Nucleus accumbens (tissue), 56 donors: ENCODE measurements at regions not wholly inside any gene's neighbourhood (a gene's known extent, or its start where the extent isn't known, plus 50 kb on each side); places are given as distances from the start of the nearest gene placed in this dataset.

Experiments
- DNase-seq, 56 donors: peaks; one replicate each; lab custom pipeline; 2025; lab: John Stamatoyannopoulos, UW

DNA sequence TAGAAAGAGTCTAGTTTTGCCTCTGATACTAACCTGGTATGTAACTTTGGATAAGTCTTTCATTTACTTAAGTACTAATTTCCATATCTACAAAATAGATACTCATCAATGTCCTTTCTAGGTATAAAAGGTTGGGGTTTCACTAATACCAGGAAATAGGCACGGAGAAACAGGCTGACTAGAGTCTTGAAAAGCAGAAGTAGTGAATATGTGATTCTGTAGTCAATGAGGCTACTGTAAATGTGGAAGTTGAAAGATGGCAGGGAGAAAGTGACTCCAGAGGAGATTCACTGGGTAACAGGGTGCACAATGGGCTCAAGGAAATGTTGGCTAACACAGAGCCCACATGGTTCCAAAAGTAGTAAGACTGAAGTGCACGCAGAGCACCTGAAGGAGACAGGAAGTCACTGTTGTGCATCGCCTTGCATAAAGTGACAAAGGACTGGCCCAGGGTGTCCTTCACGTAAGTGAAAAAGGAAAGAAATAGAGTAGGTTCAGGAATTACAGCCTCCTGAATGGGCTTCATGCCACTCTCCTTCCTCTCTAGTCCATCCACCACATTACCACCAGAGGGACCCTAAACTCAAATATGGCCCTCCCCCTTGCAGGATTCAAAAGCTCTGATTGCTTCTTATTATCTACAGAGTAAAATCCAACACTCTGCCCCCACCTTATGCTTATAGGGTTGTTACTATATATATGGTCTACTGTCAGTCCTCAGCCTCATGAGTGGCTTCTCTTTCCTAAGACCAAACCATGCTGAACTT is 288.0 kb upstream of the SMARCA2 start:
- no peak for DNase-seq

- no peak for DNase-seq
These were observed 285.5 kb upstream of the SMARCA2 start for GRCh38 chr9:1729631-1730030.

GRCh38 chr9:1732670-1733069 is 282.5 kb upstream of the SMARCA2 start:
- DNase-seq = no peak

DNA sequence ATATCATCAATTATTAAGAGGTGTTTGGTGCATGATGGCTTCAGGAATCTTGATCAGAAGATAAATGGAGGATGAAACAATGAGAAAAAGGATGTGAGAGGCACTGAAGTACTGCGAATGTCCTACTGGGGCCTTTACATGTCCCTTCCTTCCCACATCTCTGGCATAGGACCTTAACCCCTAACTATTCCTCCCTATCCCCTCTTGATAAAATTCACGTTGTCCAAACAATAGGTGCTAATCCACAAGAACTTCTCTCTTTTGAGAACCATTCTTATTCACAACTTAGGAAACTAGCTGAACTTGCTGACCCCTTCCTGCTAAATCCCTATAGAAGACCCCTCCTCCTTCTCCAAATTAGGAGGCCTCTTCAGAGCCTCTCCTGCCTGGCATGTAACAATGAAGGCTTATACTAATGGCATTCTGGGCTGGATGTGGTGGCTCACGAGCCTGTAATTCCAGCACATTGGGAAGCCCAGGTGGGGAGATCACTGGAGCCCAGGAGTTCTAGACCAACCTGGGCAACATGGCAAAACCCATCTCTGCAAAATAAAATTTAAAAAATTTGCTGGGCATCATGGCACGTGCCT is 276.5 kb upstream of the SMARCA2 start:
- DNase-seq = no peak

GRCh38 chr9:1743121-1743960 is 271.8 kb upstream of the SMARCA2 start:
- no peak for DNase-seq

DNA sequence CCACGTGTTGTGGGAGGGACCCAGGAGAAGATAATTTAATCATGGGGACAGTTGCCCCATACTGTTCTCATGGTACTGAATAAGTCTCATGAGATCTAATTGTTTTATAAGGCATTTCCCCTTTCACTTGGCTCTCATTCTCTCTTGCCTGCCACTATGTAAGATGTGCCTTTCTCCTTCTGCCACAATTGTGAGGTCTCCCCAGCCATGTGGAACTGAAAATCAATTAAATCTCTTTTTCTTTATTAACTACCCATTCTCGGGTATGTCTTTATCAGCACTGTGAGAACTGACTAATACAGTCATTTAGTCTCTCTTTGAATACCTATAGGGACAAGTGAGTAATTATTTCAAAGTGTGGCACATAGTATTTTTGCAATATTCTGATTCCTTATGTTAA is 269.2 kb upstream of the SMARCA2 start:
- no peak for DNase-seq

DNA sequence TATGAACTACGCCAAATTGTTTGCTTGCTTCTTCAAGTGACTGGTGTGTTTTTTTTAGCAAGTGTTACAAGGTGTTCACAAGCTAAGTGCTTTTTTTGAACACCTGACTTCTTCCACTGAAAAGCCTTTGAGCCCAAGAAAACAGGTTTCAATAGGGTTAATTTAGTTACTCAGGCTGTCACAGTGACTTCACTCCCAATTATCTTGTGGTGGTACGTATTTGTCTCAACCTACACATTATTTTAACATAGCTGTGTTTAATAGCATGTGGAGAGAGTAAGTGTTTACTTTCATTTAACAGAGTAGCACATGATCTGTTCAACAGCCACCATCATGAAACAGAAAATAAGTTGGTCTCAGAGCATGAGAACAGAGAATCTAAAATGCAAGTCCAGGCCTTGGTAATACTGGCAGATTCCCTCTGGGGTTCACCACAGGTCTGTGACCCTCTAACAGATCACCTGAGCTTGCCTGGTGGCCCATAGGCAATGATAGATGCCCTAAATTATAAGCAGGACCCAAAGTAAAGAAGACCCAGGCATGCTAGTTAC is 267.7 kb upstream of the SMARCA2 start:
- DNase-seq = no peak

DNA sequence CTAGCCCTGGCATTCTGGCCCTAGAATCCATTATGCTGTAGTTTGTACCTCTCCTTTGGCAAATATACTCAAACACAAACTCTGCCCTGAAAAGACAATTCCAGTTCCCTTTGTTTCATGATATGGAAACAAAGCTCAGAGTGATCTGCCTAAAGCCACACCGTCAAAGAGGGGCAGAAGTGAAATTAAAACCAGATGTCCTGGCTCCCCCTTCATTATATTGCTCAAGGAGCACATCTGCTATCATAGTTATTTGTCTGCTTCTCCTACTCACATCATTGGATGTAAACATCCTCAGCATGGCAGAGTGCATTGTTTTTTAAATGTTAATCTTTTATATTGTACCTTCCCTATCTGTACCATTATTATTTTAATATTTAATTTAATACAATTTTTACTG is 266.7 kb upstream of the SMARCA2 start:
- no peak for DNase-seq

DNA sequence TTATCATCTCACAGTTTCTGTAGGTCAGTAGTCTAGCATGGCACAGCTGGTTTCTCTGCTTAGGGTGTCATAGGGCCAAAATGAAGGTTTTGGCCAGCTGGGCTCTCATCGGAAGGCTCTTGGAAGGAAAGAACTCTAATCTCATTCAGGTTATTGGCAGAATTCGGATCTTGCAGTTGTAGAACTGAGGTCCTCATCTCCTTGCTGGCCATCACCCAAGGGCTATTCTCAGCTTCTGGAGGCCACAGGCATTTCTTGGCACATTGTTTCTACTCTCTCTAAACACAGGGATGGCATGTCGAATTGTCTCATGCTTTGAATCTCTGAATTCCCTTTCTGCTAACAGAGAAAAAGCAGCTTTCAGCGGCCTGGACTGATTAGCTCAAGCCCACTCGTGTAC is 258.0 kb upstream of the SMARCA2 start:
- no peak for DNase-seq

DNA sequence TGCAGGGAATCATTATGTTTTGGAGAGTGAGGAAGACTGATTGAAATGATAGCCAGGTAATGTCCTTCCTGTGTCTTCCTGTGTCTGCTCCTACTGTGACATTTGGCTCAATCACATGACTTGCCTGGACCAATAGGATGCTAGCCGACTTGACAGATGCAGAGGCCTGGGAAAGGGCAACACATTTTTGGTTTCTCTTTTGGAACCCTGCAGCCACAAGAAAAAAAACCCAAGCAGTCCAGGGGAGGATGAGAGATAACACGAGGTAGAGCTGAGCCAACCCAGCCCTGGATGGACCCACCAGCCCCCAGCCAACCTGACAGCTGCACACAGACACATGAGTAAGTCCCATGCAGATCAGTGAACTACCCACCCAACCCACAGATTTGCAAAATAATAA is 256.1 kb upstream of the SMARCA2 start:
- no peak for DNase-seq

GRCh38 chr9:1759771-1760300 is 255.3 kb upstream of the SMARCA2 start:
- DNase-seq = no peak

DNA sequence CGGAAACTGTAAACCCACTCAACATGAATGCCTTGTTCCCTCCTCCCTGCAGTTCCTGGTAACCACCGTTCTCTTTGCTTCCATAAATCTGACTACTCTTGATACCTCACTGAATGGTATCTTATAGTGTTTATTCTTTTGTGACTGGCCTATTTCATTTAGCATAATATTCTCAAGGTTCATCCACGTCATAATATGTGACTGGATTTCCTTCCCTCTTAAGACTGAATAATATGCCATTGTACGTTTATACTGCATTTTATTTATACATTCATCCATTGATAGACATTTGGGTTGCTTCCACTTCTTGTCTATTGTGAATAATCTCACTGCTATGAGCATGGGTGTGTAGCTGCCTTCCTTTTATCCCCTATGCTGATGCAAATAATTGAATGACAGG is 253.3 kb upstream of the SMARCA2 start:
- DNase-seq = no peak

DNA sequence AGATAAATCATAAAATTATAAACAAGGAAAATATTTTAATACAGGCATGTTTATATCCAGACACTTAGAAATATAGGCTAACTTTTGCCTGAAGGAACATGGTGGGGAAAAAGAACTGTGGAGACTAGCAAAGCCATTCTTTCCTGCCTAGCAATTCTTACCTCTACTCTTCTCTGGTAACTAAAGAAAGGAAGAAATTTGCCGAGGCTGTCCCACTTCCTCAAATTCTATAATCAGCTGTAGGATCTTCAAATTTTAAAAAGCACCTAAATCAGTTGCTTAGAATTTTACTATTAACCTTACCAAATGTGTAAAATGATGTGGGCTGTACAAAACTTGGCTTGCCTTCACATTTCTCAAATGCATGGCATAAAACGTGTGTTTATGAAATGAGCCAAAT is 249.1 kb upstream of the SMARCA2 start:
- no peak for DNase-seq

- DNase-seq = no peak
These were observed 246.6 kb upstream of the SMARCA2 start for GRCh38 chr9:1768561-1768960.

DNA sequence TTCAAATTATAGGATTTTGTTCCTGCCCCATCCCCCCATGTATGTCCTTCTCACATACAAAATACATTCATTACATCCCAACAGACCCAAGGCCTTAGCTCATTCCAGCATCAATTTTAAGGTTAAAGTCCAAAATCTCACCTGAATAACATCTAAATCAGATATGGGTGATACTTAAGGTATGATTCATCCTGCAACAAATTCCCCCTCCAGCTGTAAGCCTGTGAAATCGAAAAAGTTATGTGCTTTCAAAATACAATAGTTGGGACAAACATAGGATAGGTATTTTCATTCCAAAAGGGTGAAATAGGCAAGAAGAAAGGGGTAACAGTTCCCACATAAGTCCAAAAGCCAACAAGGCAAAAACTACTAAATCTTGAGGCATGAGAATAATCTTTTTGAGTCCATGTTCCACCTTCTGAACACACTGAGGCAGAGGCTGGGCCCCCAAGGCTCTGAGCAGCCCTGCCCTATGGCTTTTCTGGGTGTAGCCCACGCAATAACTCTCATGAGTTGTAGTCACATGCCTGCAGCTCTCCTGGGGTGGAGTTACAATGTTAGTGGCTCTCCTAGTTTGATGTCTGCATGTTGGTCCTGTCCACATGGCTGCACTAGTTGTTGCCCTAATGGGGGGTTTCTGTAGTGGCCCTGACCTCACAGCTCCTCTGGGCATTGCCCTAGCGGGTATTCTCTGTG is 243.9 kb upstream of the SMARCA2 start:
- DNase-seq = no peak

GRCh38 chr9:1775230-1775629 is 239.9 kb upstream of the SMARCA2 start:
- DNase-seq = no peak

DNA sequence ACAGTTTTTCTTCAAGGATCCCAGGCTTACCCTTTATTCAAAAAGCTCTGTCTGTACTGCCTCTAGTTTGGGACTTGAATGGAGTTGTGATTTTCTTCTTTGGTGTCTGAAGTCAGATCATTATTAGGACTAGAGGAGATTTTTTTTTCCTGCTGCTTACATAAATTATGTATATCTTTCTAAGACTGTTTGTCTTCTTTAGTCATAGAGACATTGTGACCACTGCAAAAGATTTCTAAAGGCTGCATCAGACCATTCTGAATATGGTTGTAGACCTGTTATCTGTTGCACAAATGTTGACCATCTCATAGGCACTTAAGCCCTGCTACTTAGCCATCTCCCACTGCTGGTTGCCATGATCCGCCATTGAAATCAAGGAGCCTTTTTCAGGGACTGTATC is 238.5 kb upstream of the SMARCA2 start:
- DNase-seq = no peak

- peak in 6 of 56 donors; percentile 0 to 8 (median 4) for DNase-seq
These were observed 224.0 kb upstream of the SMARCA2 start for GRCh38 chr9:1791191-1791590.

DNA sequence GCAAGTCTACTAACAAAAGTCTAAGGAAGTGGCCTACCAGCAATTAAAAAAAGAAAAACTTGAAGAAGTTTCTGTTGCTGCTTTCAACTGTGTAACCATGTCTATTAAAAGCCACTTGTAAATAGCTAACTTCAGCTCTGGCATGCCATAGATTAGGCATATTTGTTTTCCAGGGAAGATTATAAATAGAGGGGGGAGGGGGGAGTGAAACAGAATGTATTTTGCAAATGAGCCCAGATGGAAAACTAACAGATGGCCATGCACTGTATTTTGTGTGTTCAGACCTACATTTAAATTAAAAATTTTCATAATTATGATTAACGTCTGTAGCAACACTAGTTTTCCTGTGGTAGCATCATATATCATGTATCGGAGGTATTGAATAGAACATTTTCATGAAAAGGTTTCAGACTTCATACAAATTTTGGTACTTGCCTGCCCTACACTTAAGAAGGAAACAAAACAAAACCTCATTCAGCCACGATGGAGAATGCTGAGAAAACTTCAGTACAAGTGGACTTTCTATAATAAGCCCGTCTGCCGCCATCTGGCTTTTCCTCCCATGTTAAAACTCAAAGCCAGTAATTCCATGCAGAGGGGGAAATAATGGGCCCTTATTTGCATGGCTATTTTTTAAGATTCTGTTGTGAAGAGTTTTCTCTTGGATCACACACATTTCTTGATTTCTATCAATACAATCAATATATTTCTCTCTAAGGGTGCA is 220.4 kb upstream of the SMARCA2 start:
- DNase-seq = no peak
